ENCODE measurements at regions not wholly inside any gene's neighbourhood (a gene's known extent, or its start where the extent isn't known, plus 50 kb on each side); places are given as distances from the start of the nearest gene placed in this dataset.
"Not testable (repeated sequence)": the region's sequence is repeated elsewhere in the genome, so short reads cannot be mapped to it uniquely, and the experiment has no call there.

DNA sequence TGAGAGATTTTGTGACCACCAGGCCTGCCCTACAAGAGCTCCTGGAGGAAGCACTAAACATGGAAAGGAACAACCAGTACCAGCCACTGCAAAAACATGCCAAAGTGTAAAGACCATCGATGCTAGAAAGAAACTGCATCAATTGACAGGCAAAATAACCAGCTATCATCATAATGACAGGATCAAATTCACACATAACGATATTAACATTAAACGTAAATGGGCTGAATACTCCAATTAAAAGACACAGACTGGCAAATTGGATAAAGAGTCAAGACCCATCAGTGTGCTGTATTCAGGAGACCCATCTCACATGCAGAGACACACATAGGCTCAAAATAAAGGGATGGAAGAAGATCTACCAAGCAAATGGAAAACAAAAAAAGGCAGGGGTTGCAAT is 182.4 kb downstream of the PRELID2 start:
- DNase-seq = not testable (repeated sequence)

DNA sequence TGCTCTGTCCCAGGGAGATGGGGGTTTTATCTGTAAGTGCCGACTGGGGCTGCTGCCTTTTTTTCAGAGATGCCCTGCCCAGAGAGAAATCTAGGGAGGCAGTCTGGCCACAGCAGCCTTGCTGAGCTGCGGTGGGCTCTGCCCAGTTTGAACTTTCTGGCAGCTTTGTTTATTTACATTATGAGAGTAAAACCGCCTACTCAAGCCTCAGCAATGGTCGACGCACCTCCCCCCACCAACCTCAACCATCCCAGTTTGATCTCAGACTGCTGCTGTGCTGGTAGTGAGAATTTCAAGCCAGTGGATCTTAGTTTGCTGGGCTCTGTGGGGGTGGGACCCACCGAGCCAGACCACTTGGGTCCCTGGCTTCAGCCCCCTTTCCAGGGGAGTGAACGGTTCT is 188.0 kb downstream of the PRELID2 start:
- DNase-seq = not testable (repeated sequence)

DNA sequence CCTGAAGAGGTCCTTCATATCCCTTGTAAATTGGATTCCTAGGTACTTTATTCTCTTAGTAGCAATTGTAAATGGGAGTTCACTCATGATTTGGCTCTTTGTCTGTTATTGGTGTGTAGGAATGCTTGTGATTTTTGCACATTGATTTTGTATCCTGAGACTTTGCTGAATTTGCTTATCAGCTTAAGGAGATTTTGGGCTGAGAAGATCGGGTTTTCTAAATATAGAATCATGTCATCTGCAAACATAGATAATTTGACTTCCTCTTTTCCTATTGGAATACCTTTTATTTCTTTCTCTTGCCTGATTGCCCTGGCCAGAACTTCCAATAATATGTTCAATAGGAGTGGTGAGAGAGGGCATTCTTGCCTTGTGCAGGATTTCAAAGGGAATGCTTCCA is 191.9 kb downstream of the PRELID2 start:
- DNase-seq = not testable (repeated sequence)

DNA sequence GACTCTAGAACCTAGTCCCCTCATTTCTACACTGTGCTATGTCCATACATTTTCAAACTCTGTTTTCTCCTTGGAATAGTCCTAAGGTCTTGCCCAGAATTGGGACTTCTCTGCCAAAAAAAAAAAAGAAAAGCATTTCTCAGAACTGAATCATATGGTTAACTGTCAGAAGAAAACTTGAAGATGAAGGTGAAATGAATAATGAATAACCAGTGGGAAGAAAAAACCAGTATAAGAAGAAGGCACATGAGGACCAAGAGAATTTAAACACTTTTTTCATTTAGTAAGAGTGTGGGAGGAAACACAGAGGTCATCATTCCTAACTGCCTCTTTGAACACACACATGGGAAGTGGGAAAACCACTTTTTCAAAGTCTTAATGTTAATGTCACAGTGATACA is 197.7 kb downstream of the PRELID2 start:
- no peak for DNase-seq

DNA sequence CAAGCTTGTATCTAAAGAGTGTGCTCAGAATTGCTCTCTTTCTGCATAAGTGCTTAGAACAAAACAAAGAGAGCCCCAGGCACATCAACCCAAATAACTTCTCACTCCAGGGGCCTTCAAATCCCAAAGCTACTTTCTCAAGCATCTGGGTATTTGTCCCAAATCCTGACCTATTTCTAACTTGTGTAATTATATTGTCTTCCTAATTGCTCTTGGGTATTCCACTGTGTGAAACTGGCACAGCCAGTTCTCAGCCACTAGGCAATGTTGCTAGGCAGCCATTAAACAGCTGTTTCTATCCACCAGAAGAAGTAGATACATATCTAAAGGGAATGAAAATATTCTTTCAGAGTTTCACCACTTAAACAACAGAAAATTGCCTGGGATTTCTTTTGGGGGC is 198.8 kb downstream of the PRELID2 start:
- no peak for DNase-seq

DNA sequence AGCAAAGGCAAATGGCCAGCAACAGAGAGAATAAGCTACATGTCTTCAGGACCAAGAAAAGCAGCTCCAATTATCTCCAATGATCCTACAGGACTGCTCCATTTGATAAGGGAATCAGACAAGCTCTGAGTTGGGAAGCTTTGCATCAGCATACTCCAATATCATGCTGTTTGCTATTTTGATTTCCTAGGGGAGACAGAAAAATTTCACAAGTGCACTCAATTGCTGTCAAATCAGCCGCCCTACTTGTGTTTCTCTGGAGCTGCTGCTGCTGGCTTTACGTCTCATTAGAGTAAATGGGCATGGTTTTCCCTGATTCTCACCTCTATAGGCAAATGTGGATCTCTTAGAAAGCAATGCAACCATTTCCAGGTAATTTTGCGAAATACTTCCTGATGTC is 201.7 kb downstream of the PRELID2 start:
- DNase-seq = no peak

DNA sequence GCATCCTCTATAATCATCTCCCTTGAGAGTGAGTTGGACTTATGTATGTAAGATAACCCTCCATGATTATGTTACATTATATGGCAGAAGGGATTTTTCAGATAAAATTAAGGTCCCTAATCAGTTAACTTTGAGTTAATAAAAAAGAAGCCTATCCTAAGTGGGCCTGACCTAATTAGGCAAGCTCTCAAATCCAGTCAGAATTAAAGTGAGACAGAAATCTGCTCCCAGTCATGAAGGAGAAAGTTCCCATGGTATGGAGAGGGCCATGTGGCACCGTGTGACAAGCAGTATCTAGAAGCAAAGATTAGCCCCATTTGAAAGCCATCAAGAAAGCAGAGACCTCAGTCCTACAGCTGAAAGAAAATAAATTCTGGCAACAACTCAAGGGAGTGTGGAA is 202.4 kb downstream of the PRELID2 start:
- DNase-seq = no peak

DNA sequence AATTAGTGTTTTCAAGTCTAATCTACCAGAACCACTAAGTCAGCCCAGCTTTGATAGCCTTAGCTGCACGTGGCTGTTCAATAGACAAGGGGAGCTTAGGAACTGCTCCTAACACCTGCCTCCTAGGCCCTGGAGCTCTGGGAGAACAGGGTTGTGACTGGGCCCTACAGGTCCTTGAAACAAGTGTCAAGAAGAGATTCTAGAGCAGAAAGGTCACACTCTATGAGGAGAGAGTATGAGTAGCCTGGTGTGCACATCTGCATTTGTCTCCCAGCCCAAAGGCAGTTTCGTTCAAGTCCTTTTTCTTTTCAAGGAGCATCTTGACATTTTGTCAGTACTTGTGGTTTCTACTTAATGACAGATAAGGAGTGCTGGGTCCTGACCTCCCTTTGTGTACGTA is 206.1 kb downstream of the PRELID2 start:
- DNase-seq = no peak

DNA sequence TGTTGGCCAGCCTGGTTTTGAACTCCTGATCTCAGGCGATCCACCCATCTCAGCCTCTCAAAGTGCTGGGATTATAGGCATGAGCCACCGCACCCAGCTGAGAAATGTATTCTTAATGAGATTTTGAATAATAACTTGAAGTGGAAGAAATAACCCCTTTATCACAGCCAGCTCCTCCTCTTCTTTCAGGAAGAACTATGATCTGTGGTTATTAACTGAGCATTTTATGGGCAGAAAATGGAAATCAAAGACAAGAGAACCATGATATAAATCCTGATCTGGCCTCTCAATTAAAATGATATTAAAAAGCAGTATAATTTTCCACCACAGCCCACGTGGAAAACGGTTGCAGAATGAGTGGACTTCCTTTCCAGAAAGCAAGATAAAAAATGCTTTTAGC is 206.6 kb downstream of the PRELID2 start:
- no peak for DNase-seq

DNA sequence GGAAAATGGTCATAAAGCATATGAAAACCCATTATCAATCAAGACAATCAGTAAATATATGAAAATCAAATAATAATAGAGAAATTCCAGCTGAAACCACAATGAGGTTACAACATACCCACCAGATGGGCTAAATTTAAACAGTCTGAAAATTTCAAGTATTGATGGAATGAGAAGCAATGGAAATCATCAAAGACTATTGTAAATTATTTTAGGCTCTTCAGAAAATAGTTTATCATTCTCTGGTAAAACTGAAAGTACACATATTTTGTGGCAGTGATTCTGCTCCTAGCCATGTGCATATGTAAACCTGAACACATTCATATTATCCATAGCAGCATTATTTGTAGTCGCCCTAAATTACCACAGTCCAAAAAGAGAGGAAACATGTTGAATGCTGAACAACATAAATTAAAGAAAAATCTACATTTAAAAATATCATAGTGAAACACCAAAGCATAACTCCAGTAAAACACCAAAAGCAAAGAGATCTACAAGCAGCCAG is 215.3 kb downstream of the PRELID2 start:
- DNase-seq = no peak

DNA sequence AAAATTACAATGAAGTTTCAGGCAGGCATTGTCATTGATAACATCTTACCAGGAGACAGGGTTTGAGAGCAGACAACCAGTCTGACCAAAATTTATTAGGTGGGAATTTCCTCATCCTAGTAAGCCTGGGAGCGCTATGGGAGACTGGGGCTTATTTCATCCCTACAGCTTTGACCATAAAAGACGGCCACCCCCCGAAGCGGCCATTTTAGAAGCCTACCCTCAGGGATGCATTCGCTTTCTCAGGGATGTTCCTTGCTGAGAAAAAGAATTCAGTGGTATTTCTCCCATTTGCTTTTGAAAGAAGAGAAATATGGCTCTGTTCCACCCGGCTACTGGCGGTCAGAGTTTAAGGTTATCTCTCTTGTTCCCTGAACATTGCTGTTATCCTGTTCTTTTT is 218.4 kb downstream of the PRELID2 start:
- not testable (repeated sequence) for DNase-seq

DNA sequence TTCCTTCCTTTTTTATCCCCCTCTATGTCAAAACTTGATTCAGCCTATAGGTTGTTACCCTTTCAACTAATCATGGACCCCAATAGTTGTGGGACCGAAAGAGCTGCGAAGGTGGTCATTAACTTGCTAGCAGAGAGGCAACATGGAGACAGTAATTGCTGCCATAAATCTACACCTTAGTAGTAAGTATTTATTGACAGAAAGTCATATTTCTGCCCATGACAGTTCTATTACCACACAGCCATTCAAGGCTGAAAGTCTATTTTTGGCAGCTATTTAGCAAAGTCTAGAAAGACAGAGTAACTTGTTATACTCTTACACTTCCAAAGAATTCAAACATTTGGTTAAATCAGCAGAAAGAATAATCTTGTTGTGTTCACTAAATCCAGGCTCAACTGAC is 236.2 kb downstream of the PRELID2 start:
- no peak for DNase-seq

DNA sequence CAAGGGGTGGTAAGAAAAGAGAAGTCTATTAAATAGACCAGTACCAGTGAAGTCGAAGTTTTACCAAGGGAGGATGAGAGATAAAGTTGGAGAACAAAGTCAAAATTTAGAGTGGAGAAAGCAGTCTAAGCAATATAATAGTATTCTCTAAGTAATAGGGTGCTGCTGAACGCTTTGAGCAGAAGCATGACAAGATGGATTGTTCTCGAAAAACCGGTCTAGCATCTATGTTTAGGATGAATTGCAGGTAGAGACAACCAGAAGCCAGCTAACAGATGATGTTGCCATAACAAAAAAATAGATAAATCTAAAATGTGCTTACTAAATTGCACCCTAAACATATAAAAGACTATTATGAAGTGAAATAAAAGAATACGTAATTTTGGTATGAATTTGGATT is 237.0 kb downstream of the PRELID2 start:
- DNase-seq = no peak

DNA sequence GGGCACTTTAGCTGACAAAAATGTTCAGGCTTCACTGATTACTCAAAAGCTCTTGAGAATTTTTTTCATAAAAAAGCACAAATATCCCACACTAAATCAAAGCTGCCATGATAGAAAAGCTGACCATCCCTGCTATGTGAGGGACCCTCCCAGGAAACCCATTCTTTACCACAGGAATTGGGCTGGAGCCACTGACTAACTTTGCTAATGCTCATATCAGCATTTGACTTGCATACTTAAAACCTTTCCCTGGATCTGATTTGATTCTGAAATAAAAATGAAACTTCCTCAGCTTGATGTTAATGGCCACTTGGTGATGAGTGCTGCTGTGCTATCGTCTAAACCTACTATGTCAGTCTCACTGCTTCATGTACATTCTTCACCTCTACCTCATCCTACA is 243.6 kb downstream of the PRELID2 start:
- DNase-seq = no peak

DNA sequence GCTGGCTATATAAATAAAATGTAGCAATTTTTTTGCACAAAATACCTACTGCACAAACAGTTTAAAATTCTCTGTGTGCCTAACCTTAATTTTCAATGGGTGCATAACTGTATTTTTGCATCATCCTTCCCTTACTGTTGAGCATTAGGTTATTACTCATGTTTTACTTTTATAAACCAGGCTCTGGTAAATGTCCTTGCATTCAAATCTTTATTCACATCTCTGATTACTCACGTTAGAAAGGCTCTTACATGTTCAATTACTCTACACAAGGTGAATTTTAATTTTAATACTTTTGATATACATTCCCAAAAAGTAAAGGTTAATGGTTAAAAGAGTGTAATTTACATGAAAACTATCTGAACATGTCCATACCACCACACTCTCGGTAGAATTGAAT is 246.1 kb downstream of the PRELID2 start:
- no peak for DNase-seq

DNA sequence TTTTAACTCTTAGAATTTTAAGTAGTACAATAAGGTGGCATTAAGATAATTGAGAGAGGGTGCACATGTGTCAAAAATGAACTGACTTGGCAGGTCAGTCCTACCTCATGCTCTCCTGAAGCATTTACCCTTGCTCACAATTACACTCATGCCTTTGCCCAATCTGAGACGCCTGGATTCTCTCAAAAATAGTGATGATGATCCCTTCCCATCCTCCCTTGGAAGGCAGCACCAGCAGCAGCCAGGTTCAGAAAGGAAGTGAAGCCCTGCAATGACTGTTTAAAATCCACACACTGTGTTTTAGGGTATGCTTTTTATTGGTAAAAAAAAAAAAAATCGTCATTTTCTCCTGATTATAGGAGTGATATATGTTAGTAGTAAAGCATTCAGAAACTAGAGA is 246.6 kb downstream of the PRELID2 start:
- DNase-seq = no peak

DNA sequence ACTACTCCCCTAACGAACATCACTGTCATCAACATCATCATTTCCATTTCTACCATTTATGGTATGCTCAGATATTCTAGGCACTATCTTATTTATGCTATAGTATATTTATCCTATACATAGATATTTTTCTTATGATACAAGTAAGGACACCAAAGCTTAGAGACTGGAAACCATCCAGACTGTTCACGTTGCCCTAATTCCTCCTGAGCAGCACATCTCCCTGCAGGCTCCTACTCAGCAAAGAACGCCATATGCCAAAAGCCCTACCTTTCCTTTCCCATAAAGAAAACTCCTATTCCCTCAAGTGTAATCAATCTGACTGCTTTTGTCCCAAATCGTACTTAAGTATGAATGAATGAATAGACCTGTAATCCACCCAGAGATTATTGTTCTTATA is 247.0 kb downstream of the PRELID2 start:
- DNase-seq = no peak

DNA sequence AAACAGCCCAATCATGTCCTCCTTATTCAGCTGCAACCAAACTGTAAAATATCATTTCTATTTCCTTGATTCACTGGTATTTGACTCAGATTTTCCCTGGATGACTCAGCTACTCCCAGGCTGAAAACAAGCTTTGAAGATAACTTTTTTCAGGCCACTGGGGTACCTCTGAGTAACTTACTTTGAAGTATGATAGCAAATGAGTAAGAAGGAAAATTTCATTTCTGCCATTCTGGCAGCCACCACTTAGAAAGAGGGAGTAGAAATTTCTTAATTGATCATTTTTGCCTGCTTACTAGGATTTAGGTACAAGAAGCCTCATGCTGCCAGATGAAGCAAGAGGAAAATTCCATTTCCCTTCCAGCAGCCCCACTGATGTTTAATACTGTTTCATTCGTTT is 247.4 kb downstream of the PRELID2 start:
- DNase-seq = no peak

DNA sequence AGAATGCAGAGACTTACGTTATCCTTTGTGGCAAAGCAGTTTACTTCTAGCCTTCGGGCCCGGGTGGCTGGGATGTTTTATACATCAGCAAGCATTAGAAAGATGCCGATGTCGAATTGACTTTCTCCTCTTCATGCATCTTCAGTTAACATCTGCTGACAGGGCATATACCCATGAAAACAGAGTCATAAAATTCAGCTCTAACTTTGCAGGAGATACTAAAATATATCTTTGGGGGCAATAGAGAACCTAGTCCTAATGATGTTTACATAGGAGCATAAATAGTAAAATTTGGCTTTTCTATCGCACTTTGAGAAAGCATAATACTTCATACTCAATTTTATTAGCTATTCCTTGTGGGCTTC is 247.9 kb downstream of the PRELID2 start:
- DNase-seq = no peak

DNA sequence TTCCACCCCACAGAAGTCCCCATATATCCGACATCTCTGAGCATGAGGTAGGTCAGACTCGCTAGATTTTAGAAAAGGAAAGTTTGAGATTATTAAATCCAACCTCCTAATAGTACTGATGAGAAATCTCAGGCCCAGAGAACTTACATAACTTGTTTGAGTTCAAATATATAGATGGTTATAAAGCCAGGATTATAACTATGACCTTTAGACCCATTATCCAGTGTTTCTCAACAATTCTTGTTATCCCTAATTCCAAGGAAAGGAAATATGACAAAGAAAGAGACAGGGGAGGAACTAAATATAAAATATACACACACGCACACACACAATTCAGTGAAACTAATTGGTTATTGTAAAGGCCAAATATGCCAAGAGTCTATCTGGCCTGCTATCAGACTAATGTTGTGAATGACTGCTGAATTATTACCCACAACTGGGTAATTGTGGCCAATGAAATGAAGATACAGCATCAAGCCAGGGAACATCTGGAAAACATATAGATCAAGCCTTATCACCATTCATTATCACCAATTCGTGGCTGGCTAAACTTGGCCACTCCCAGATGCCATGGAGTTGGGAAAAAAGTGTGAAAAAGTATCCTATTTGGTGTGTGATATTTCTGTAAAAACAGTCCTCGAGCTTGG is 248.4 kb downstream of the PRELID2 start:
- no peak for DNase-seq

DNA sequence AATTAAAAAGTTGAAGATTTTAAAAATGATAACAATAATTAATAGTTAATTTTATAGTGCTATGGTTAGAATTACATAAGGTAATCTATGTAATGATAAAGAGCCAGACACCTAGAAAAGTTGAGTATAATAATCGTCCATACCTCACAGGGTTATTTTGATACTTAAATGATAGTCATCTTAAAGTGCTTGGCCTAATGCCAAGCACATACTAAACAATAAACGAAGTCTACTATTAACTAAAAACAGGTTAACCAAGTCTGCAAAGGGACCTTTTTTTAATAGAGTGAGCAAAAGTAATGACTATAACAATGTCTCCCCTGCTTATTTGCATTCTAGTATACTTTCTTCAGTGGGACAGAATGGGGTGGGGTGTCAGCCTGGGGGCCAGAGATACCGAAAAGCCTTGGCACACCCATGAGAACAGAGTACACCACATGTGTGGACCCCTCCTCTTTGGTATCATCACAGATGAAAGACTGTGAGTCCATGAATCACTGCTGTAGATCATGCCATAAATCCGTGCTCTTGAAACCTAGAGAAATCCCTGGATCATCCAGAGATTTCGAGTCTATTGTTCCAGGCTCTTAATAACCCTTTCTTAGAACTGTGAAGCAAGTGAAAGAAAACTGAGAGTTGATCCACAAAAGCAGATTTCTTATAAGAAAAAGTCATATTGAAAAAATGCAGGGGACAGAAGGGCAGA is 249.5 kb downstream of the PRELID2 start:
- DNase-seq = no peak

DNA sequence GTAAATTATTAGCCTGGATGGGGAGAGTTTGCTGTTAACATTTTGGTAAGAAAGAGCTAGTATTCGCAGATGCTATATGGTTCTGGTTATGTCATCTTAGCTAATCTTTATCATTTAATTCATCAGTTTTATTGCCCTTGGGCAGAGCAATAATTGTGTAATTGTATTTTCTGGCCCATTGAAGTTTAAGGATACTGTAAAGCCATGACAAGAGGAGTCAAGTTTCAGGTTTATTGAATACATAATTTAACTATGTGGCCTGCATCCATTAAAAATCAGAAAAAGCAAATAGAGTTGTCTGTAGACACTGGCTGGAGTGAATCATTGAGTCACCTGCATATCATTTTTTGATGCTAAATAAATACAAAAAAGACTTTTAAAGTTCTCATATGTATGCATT is 255.8 kb downstream of the PRELID2 start:
- DNase-seq = no peak

DNA sequence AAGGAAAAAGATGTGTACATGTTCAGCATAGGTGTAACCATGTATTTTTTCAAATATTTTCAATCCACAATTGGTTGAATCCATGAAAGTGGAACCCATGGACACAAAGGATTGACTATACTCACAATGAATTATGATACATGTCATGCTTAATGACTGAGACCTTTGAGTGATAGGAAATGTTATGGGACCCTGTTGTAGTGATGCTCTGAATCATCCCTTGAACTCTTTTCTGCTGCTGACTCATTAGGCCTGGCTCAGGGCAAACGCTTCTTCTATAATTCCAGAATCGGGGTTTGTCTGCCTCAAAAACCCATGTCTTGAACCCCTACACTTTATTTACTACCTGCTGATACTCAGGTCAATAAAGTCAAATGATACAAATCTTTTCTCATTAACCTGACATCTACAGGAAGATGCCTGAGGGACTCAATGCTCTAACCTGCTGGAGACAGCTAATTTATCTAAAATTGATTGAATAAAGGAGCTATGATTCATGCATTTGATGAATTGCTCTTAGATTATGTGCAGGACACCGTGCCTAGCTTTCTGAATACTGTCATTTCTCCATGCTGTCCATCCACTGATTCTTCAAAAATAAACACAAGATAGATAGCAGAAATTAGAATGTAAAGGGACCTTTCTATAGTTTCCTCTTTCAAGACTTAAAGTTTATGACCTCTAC is 260.1 kb downstream of the PRELID2 start:
- no peak for DNase-seq

DNA sequence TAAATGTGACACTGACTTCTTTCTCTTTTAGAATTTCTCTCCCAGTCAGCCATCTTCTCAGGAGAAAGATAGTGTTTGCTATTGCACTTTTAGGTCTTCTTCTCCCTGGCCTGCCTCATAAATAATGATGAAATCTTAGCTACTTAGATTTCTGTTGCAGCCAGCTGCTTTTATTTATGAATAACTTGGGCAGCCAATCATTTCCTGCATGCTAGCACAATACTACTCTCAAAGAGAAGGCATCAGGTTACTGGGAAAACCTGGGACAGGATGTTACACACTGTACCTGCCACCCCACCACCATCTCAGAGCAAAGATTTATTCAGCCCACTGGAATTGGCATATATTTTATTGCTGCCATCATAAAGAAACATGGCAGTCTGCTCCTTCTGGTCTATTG is 266.6 kb downstream of the PRELID2 start:
- DNase-seq = no peak
